ENCODE measurements at regions not wholly inside any gene's neighbourhood (a gene's known extent, or its start where the extent isn't known, plus 50 kb on each side); places are given as distances from the start of the nearest gene placed in this dataset.
"Not testable (repeated sequence)": the region's sequence is repeated elsewhere in the genome, so short reads cannot be mapped to it uniquely, and the experiment has no call there.

DNA sequence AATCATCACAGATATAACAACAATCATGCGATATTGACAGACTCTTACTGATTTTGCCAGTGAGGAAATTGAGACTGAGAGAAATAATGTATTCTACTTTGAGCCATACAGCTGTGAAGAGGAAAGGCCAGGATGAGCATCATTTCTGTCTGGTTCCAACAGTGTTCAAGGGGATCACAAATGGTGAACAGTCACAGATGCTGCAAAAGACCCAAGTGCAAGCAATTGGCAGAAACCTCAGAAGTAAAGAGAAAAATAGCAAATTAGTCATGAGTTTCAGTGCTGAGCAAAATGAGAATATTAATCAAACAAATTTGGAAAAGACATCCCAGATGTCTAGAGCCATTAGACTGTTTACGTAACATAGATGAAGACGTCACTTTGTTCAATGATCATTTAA, 114.1 kb downstream of the RAB38 start:
- DNase-seq = no peak

DNA sequence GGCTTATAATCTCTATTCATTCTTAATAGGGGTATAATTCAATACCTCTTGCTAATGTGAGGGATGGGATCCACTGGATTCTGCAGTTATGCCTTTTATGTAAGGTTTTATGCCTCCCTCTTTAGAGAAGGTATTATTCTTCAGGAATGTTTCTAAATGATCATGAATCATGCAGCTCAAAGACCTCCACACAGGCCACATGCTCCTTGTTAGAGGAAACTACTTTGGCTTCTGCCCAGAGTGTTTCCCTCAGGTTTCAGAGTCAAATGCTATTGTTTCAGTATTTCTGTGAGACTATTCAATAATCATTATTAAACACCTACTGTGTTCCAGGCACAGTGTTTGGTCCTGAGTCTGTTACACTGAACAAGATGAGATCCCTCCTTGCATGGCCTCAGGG, 115.9 kb downstream of the RAB38 start:
- no peak for DNase-seq

GRCh38 chr11:88051396-88051795, 123.8 kb downstream of the RAB38 start:
- DNase-seq = no peak

DNA sequence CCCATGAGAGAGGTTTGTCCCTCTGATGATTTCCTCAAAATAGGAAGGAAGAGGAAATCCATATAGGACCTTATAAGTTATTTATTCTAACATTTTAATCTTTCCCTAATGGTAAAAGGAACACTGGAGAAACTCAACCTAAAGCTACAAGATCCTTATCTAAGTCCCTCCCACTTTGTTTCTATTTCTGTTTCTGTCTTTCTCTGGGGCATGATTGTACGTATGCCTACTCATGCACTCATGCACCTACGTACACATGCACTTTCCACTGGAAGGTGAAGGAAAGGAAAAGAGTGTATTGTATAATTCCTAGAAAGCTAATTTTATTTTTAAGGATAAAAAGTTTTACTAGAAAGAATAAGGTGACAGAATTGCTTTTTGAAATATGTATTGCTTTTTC, 125.0 kb downstream of the RAB38 start:
- no peak for DNase-seq

DNA sequence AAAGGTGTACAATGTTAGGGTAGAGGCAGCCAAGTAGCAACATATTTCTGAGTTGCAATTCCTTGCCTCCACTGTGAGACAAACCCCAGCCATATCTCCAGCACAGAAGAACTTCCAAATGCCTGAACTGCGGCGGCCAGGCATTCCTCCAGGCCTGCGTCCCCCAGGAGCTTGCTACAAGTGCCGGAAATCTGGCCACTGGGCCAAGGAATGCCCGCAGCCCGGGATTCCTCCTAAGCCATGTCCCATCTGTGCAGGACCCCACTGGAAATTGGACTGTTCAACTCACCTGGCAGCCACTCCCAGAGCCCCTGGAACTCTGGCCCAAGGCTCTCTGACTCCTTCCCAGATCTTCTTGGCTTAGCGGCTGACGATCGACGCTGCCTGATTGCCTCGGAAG, 130.0 kb downstream of the RAB38 start:
- not testable (repeated sequence) for DNase-seq

GRCh38 chr11:88044658-88045057, 130.6 kb downstream of the RAB38 start:
- DNase-seq = not testable (repeated sequence)

GRCh38 chr11:88043149-88043548, 132.1 kb downstream of the RAB38 start:
- DNase-seq = no peak

DNA sequence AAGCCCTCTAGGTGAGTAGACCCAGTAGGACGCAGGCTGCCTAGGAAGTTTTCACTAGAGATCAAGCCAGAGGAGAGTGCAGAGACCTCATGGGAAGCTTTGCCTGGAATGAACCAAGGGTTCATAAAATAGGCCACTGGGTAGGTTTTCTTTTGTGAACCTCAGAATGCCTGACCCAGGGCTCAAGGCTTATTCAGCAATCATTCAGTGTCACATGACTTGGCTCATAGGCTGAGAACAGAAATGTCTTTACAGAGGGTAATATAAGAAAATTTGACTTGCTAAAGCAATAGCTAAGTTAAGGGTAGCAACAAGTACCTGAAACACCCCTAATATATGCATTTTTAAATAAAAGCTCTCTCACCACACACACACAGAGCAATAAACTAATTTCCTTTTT, 132.6 kb downstream of the RAB38 start:
- no peak for DNase-seq

DNA sequence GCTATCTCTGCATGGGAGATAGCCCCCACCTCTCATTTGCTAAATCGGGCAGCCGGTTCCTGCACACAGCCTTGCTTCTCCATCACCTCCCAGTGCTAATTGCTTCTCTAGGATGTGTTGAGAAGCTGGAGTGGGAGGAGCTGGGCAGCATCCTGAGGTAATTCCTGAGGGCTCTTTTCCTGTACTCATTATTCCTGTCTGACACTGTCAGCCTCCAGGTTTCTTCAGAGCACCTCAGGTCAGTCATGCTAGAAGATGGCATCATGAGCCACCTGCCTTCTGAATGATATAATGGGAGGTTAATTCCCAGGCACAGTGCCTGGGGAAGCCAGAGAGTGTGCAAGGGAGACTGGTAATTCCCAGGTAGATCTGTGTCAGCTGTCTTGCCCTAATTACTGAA, 133.0 kb downstream of the RAB38 start:
- no peak for DNase-seq

DNA sequence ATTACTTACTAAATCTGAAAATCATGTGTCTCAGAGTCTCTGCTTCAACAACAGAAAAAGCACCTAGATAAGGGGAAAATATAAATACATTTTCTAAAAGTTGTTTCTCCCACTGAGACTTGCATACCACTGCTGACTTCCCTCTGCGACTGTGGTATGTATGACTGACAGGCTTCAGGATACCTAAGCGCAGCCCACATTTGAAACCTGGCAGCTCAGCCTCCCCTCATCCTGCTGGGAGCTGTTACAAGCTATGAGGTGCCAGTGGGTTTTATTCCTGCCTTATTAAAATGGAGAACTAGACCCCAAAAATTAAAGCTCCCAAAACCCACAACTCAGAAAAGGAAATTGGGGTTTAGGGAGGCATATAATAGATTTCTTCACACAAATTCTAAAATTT, 133.6 kb downstream of the RAB38 start:
- DNase-seq = no peak

GRCh38 chr11:88040148-88040496, 135.1 kb downstream of the RAB38 start:
- DNase-seq = no peak

DNA sequence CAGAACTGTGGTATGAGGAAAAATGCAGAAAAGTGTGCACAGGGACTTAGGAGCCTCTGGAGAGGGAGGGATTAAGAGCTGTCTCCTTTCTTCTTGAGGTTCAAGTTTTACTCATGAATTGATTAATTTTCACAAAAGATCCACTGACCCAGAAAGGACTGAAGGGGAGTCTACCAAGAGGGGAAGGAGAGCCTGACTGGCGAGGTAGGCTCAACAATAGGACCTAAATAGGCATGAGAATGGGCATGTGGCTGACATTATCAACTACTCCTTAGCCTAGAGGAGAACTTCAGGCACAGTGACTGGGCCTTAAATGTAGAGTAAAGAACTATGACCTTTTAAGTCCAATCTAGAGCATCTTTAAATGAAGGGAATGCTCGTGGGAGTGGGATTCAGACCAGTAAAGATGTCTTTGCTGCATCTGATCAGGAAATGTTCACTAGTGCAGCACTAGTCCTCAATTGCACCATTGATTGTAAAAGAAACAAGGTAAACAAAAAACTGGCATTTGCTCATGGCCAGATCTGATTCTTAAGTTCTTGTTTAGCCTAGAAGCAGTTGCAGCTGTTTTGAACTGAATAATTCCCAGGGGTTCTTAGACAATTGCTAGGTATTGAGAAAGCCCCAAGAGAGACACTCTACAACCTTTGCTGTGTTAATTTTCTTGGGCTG, 135.6 kb downstream of the RAB38 start:
- DNase-seq = no peak

- DNase-seq = no peak
Observed at GRCh38 chr11:88038063-88038462, 137.2 kb downstream of the RAB38 start.

- DNase-seq = no peak
Observed at GRCh38 chr11:88036701-88037100, 138.5 kb downstream of the RAB38 start.

- DNase-seq = no peak
Observed at GRCh38 chr11:88035271-88035670, 140.0 kb downstream of the RAB38 start.

DNA sequence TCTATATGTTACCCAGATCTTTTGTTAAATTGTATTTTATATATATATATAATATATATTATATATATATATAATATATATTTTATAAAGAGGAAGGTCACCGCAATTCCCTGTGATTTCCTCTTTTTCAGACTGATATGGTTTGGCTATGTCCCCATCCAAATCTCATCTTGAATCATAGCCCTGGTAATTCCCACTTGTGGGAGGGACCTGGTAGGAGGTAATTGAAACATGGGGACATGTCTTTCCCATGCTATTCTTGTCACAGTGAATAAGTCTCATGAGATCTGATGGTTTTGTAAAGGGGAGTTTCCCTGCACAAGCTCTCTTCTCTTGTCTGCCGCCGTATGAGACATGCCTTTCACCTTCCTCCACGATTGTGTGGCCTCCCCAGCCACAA, 157.6 kb downstream of the RAB38 start:
- DNase-seq = peak; percentile 35 to 36

DNA sequence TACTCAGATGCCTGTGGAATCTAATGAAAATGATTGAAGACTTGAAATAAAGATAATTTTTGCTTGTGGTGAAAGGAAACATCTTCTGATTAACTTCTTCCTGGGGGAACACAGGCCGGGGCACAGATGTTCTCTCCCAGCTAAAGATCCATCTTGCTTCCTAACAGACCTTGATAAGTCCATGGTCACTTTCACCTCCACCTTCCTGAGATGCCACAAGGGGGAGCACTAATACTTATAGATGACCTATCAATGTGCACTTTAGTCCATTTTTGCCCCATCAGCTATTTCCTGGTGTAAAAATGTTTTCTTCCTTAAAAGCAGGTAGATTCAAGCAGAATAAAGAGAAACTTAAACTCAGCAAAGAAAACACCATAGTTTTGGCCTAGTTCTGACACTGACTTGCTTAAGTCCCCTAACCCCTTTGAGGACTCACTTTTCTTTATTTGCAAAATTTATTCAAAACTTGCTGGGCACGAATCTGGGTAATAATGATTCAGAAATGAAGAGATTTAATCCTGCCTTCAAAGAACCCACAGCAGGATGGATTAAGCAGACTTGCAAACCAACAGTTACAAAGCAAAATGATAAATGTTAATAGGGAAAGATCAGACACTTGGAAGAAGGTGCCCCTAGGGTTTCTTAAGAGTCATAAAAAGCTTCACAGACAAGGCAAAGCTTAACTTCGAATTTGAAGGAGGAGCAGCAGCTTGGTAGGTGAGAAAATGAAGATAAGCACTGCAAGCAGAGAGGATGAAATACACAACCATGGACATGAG, 158.7 kb downstream of the RAB38 start:
- peak; percentile 83 to 87 for DNase-seq

DNA sequence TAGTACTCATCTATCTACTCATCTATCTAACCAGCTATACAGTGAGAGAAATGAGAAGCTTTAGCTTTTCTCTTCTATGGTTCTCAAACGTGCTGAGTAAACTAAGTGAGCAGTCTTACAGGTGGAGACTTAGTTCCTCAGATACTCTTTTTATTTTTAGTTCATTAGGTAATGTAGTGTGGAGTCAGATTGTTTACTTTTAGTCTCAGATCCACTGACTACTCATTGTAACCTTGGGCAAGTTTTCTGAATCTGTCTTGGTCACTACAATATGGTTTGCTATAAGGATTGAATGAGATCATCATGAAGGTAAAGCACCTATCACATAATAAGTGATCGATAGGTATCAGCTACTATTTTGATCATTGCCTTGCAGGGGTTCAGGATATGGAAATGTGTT, 160.1 kb downstream of the RAB38 start:
- DNase-seq = no peak

GRCh38 chr11:88013508-88014065, 161.7 kb downstream of the RAB38 start:
- DNase-seq = no peak

GRCh38 chr11:88012456-88012855, 162.8 kb downstream of the RAB38 start:
- no peak for DNase-seq

DNA sequence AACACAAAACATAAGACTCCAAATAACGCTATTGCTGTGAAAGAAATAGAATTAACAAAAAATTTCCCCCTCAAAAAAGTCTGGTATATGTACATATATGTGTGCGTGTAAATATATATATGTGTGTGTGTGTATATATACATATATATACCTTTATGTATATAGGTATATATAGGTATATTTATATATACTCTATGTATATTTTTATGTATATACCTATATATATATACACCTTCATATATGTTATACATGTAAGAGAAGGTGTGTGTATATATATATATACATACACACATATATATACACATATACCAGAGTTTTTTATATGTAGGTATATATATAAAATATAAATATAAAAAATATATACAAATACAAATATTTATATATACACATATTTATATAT, 199.2 kb downstream of the RAB38 start:
- no peak for DNase-seq

DNA sequence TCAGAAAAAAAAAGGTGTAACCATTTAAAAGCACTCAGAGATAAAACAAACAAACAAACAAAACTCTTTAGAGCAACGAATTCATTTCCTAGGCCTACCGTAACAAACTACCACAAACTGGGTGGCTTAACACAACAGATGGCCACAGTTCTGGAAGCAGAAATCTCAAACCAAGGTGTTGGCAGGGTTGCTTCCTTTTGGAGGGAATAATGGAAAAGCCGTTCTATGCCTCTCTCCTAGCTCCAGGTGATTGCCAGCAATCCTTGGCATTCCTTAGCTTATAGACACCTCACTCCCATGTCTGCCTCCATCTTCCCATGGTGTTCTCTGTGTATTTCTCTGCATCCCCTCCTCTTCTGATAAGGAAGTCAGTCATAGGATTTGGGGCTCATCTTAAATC, 200.4 kb downstream of the RAB38 start:
- no peak for DNase-seq

DNA sequence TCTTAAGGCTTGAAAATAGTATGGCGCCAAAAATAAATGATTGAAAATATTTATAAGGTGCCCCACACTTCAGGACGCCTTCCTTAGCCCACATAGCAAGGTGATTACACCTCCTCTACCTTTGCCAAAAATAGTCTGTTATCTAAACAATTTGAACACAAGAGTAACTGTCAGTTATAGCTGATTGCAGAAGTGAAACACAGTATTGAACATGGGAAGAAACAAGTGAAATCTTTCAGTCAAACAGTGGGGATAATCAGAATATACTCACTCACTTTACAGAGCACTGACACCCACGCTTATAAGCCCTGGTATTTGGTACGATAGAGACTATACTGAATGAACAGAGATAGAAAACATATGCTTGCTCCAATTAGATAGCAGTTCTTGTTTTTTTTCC, 203.1 kb downstream of the RAB38 start:
- no peak for DNase-seq

DNA sequence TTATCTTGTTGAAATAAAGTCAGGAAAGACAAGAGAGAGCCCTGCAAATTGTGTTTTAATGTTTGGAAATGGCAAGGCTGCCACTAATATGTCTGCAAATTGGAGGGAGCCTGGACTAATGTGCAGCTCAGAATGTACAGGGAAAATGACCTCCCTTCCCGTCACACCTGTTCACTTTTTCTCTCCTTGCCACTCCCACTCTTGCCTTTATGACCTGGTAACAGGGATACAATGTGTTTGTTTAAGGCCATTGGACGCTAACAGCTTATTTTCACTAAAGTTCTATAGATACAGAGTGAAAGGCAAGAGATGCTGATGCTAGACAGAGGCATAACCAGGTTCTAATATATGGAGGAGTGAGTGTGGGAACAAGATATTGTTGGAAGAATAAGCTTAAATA, 203.9 kb downstream of the RAB38 start:
- no peak for DNase-seq

Measured in inflammatory macrophage (primary cell).